Activated CD4-positive, alpha-beta T cell treated with anti-CD3 and anti-CD28 coated beads, Interleukin-2, Interleukin-6, amounts not matched to agents 100 ng/mL and 50 ng/mL, durations not matched to agents 16 hours and 8 hours (primary cell): ENCODE measurements at regions not wholly inside any gene's neighbourhood (a gene's known extent, or its start where the extent isn't known, plus 50 kb on each side); places are given as distances from the start of the nearest gene placed in this dataset.

ENCODE experiments used
- DNase-seq: peaks from one replicate; pipeline ENCODE4 v3.0.0-alpha.2; 2020

- no peak for DNase-seq
Observed at GRCh38 chr15:59953392-59953883, 50.7 kb upstream of the FOXB1 start.

DNA sequence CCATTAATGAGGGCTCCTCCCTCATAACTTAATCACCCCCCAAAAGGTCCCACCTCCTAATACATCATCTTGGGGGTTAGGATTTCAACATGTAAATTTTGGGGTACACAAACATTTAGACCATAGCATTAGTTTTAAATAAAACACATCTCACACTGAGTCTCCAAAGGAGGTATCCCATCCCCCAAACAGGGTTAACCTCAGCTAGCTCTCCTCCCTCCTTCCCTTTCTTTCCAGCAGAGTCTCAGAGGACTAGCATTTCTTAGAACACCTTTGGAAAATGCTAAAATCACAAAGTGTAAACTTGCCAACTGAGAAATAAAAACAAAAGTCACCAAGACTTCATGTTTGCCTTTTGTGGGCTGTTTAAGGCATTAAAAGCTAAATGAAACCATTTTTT, 51.2 kb upstream of the FOXB1 start:
- DNase-seq, result no peak

DNA sequence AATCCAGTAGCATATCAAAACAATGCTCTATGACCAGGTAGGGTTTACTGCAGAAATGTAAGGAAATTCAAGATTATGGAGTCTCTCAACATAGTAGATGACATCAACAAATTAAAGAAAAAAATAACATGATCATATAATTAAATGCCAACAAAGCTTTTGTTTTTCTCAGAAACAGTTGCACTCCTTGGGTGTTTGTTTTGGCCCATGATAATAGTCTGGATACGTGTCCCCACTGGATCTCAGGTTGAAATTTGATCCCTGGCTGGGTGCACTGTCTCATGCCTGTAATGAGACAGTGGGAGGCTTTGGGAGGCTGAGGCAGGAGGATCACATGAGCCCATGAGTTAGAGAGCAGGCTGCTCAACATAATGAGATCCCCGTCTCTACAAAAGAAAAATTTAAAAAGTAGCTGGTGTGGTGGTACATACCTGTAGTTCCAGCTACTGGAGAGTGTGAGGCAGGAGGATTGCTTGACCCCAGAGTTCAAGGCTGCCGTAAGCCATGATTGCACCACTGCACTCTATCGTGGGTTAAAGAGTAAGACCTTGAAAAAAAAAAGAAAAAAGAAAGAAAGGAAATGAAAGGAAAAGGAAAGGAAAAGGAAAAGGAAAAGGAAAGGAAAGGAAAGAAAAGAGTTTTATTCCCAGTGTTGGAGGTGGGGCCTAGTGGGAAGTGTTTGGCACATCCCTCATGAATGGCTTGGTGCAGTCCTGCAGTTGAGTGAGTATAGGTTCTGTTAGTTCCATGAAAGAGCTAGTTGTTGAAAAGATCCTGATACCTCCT, 53.3 kb upstream of the FOXB1 start:
- no peak for DNase-seq

- no peak for DNase-seq
Observed at GRCh38 chr15:59948924-59949613, 55.0 kb upstream of the FOXB1 start.

GRCh38 chr15:59946084-59946483, 58.0 kb upstream of the FOXB1 start:
- no peak for DNase-seq

GRCh38 chr15:59945036-59945435, 59.1 kb upstream of the FOXB1 start:
- no peak for DNase-seq

- no peak for DNase-seq
Observed at GRCh38 chr15:59941612-59942011, 62.5 kb upstream of the FOXB1 start.

DNA sequence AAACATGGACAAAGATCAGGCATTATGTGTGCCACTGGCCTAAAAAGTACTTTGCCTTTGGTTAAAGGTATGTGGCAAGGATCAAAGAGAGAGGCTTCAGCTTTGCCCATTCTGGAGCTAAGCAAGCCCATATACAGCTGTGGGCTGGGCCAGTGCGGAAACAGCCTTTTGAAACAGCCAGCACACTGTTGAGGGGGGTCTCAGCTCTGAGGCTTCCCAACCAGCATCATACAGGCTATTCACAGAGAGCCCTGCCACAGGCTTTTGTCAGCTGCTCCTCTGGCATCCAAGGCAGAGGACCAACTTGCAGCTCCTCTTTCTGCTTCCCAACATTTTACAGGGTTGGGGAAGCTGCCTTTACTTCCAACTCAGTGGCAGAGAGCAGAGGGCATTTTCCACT, 63.2 kb upstream of the FOXB1 start:
- no peak for DNase-seq

- DNase-seq, result no peak
Observed at GRCh38 chr15:59940456-59940855, 63.7 kb upstream of the FOXB1 start.

DNA sequence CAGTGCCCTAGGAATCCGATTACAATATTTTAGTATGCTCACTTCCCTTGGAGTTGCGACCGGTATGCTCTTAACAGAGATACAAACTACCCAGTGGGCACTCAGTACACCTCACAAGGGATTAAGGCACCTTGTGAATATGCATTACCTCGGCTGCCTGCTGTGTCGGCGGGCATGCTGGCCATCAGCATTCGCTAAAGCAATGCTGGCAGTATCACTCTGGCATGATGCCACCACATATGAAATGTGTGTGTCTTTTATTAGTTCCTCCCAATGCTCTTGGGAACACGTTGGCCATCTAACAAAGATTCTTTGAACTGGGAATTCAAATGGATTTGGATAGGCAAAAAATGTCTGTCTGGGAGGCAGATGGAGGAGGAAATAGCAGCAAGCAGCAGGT, 67.4 kb upstream of the FOXB1 start:
- DNase-seq, result no peak

DNA sequence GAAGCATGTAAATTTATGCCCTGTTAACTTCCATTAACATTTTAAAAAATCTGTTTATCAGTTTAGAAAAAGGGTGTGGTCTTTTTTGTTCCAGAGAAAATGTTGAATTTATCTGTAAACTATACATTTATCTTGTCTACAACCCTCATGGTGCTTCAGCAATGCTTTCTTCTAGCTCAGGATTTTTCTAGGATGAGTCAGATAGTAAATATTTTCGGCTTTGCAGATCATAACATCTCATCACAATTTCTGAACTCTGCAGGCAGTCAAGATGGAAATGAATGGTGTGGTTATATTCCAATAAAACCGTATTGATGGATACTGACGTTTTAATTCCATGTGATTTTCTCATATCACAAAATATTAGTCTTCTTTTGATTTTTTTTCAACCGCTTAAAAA, 70.5 kb upstream of the FOXB1 start:
- no peak for DNase-seq

DNA sequence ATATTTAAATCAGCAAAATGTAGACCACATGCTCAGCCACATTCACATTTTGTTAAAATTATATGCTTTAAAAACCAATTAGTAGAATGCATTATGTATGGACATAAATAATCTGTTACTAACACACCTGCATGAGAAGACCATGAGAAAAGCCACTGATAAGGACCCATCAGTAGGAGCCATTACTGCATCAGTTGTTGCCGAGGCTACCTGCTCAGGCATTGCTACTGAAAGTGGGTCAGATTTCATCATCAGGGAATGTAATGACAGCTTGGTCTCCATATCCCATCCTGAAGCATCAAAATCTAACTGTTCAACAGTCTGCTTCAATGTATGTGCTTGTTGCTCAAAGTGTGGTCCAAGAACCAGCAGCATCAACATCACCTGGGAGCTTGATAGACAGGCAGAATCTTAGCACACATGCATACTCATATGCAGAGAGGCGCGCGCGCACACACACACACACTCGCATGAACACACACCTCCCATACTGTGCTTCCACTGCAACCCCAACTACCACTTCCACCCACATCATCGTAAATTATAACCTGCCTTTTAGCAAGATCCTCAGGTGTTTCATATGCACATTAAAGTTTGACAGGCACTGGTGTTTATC, 72.4 kb upstream of the FOXB1 start:
- DNase-seq, result no peak

- DNase-seq, result no peak
Observed at GRCh38 chr15:59924812-59925522, 79.1 kb upstream of the FOXB1 start.

GRCh38 chr15:59924096-59924495, 80.0 kb upstream of the FOXB1 start:
- DNase-seq, result no peak

DNA sequence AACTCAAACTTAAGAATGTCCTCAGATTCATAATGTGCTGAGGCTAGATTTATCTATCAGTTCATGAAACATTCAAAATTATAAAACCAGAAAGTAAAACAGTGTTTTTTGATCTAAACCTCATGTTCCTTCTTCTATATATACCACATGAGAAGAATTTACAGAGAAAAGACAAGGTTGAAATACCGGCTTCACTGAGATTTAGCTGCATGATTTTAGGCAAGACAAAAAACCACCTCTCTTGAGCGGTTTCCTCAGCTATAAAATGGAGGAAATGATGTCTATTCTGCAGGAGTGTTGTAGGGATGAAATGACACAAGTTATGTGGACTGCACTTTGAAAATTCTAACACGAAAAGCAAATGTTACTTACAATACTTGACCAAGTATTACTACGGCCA, 80.6 kb upstream of the FOXB1 start:
- no peak for DNase-seq

DNA sequence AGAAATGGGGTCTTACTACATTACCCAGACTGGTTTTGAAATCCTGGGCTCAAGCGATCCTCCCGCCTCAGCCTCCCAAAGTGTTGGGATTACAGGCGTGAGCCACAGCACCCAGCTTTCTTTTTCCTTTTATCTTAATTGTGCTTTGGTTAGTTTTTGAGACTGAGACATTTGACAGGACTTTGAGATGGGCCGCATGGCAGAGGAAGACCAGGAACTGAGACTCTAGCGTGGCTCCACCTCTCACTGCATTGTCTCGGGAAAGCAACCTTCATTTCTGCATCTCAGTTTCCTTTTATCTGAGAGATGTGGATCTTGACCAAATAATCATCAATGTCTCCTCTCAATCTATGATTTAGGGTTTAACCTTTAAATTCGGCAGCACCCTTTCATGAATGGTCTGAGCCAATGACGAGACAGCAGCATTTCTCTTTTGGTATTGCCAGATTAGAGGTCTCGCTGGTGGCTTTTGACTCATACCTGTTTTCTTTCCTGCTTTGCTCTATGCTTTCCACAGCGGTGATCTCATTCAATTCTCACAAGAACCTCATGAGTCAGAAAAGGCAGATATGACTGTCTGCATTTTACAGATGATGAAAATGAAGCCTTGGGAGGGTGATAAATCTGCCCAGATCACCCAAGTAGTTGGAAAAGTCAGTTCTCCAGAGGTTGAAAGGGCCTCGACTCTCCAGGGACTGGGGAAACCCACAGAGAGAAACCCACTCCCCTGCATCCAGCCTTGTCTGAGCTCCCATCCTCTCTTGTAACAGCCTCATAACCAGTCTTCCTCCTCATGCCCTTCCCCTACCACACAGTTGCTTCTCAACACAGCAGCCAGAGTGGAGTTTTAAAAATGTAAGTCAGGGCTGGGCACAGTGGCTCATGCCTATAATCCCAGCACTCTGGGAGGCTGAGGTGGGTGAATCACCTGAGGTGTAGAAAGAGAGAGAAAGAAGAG, 84.8 kb upstream of the FOXB1 start:
- peak; percentile 93 for DNase-seq

DNA sequence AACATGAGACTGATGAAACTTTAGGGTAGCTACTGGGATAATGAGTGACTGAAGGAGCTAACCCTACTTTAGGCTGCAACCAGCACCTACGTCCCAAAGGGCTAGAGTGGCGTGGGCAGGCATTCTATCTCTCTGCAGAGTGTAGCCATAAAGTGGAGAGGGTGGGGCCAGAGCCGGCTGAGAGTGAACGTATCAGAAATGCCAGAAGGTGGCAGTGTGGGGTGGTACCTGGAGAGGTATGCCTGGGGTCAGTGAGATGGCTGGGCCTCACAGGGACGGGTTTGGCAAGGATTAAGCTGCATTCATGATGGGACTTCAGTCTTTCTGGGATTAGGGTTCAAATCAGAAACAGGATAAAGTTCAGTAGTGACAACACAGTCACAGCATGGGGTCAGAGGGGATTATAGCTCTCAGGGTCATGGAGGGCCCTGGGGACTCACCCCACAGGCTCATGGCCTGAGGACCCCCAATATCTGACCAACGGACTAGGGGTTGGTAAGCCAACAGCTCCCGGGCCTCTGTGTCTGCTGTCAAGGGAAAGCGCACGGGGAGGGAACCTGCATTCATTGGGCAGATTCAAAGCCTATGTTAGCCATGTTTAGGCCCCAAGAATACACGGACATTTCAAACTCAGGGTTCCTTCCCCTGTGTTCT, 86.5 kb upstream of the FOXB1 start:
- peak; percentile 89 for DNase-seq

DNA sequence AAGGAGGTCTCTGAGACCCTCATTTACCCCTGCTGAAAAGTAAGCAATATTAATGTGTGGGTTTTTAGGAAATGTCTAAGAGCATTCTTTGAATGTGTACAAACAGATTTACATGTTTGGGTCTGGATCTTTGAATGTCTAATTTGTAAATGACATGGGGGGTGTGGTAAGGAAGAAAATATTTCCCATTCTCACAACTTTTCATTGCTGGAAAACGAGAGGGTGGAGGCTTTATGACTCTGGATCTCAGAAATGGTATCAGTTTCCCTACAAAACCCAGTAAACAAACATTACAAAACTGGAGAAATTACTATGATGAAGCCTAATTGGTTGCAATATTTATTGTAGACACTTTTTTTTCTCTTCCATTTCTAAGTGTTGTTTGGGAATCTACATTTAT, 98.1 kb upstream of the FOXB1 start:
- no peak for DNase-seq

- DNase-seq, result no peak
Observed at GRCh38 chr15:59905176-59905575, 98.9 kb upstream of the FOXB1 start.

DNA sequence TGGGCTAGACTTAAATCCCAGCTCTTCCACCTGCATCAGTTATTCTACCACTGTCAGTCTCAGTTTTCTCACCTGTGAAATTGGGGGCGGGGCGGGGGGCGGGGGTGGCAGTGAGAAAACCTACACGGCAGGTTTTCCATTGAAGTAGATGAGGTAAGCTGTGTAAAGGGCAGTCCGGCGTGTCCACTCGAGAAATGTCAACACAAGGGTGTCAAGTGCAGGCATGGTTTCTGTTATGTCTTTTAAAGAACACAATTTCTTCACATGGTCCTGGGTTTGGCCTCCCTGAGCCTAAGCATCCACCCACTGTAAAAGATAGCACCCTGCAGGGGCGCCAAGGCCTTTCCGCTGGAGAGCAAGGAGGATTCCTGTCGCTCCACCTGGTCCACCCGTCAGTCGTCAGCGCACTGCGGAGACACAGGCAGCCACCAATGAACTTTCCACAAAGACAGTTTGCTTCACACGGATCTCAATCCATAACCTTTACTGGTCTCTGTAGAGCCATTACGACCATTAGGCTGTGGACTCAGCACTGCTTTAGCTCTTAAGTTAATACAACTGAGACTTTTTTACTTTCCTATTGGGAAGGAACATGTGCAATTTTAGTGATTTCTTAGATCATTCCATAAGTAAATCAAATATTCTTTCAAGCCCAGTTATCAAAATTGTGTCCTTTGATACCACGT, 99.5 kb upstream of the FOXB1 start:
- DNase-seq, result no peak

DNA sequence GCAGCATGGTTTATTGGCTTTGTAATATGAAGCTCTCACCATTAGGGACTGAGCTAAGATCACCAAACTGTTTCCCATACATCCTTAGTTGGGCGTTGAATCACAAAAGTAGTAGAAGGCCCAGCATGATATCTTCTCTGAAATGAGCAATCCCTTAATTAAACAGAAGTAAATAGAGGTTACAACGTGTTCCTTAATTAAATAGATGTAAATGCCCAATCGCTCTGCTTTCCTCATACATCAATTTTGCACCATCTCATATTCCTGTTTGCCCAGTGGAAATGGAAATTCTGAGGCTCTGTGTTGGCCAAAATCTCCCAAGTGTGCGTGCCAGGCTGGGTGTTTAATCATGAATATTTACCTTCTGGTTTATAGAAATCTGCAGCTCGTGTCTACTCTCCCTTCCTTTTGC, 107.4 kb upstream of the FOXB1 start:
- DNase-seq, result no peak
